NOMO-1 treated with dmso at 0.1 percent for 144 hours (cell line): ENCODE measurements at regions not wholly inside any gene's neighbourhood (a gene's known extent, or its start where the extent isn't known, plus 50 kb on each side); places are given as distances from the start of the nearest gene placed in this dataset.

Experiments used
- DNase-seq: peaks from one replicate; lab custom pipeline; 2025; ENCODE audit not compliant: unreplicated experiment; lab: John Stamatoyannopoulos, UW

- DNase-seq, result no peak
Measured at GRCh38 chr15:100703032-100703578, 100.7 kb downstream of the ASB7 start.

DNA sequence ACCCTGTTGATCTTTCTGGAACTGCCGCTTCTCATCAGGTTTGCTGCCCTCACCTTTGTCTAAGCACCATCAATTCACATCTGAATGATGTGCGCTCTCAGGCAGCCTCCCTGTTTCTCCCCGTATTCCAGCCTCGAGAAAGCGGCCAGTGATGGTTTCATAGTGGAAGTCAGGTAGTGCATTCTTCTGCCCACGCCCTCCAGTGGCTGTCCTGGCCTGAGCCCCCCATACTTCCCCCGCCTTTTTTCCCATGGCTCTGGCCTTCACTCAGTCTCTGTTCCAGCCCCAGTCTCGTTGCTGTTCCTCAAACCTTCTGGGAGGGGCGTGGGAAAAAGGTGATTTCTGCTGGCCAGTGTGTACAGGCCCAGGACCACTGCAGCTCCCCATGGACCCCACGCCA is 101.3 kb downstream of the ASB7 start:
- no peak for DNase-seq

- no peak for DNase-seq
Measured at GRCh38 chr15:100704281-100705055, 102.1 kb downstream of the ASB7 start.

DNA sequence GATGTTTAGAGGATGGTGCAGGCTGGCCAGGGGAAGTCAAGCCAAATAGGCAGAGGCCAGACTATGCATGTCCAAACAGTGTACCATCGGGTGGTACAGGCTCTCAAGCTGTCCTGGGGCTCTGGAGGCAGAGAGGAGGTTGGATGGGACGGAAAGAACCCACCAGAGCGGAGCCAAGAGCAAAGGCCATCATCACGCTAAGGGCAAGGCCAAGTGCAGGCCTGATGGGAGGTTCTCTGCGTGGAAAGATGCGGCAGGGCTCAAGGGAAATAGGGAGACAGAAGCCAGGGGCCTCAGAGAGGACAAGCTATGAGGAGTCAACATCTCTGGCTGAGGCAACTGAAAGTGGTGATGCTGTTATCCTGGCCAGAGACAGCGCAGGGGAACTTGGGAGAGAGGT is 102.7 kb downstream of the ASB7 start:
- no peak for DNase-seq

- DNase-seq, result no peak
Measured at GRCh38 chr15:100705841-100706240, 103.5 kb downstream of the ASB7 start.

- no peak for DNase-seq
Measured at GRCh38 chr15:100707229-100707628, 104.8 kb downstream of the ASB7 start.

DNA sequence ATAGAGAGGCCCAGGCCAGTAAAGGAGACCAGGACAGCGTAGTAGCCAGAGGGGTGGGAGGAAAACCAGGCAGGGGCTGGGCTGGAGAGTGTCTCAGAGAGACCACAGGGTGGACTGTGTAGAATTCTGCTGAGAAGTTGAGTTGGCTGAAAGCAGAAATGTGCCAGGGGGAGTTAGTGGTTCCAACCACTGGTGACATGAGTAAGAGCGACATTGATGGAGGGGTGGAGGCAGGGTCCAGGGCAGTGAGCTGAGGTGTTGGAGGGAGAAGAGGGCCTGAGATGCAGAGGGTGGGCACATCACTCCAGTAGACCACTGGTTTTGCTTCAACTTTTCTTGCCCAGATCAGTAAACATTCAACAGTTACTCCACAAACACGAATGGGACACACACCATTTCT is 106.5 kb downstream of the ASB7 start:
- DNase-seq, result no peak

- no peak for DNase-seq
Measured at GRCh38 chr15:100710222-100710621, 107.8 kb downstream of the ASB7 start.

DNA sequence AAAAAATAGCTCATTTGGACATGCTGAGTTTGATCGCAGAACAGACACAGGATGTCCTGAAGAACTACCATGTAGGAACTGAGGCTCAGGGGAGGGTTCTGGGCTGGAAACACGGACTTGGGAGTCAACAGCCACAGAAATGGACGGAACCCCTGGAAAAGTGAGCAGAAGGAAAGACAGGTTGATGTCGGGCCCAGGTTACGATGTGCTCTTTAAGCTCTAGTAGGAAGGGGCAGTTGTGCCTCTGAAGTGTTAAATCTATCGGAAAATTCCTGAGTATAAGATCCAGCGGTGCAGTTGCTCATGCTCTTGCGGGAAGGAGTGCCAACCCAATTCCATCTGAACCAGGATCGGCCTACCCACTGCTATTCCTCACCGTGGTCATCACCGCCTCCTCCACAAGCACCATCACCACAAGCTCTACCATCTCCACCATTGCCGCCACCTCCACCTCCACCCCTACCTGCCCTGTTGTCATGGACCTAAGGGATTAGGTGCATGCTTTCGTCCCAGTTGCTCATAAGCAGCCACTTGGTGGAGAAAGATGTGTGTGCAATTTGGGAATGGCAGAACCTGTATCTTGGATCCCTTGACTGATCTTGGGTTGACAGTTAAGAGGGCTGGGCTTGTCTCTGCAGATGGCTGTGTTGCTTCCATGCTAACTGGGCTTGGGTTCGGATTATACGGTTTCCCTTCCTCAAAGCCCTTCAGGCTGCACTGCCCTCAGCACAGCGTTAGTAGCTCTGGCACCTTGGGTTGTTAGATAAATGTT is 108.5 kb downstream of the ASB7 start:
- no peak for DNase-seq

GRCh38 chr15:100711516-100712021 is 109.2 kb downstream of the ASB7 start:
- DNase-seq, result no peak

GRCh38 chr15:100712226-100712625 is 109.8 kb downstream of the ASB7 start:
- no peak for DNase-seq

DNA sequence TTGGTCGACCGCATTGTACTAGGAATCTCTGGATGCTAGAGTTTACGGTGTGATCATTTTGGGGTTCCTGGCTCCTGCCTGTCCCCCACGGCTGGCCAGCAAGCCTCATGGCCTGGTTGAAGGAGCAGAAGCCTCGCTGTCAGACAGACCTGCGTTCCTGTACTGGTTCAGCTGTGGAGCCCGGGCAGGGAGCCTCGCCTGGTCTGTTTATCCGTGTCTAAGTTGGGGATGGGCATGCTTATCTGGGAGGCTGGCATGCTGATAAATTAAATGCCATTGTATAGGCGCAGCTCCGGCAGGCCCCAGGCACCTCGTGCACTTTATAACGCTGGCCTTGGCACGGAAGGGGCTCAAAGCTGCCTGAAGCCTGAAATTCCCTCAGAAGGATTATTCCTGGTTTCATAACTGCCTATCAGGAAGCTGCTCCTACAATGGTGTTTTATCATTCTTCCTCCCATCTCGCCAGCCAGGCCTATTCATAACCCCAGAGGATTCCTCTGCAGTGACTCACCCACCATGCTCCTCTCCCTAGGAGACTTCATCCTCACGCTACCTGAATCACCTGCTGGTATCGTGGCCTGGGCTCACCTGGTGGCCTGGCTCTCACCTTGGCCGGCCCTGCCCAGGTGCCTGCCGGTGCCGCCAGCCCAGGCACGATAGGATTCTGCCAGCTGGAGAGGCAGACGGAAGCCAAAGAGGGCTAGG is 110.9 kb downstream of the ASB7 start:
- DNase-seq, result no peak

GRCh38 chr15:100714034-100714748 is 111.8 kb downstream of the ASB7 start:
- no peak for DNase-seq

- DNase-seq, result no peak
Measured at GRCh38 chr15:100714749-100715342, 112.5 kb downstream of the ASB7 start.

GRCh38 chr15:100715571-100716455 is 113.4 kb downstream of the ASB7 start:
- DNase-seq, result no peak

GRCh38 chr15:100716456-100717085 is 114.2 kb downstream of the ASB7 start:
- DNase-seq, result no peak

GRCh38 chr15:100717596-100717995 is 115.2 kb downstream of the ASB7 start:
- DNase-seq, result no peak

GRCh38 chr15:100718075-100718980 is 115.9 kb downstream of the ASB7 start:
- DNase-seq, result no peak
